GM21576 (cell line): ENCODE measurements at regions not wholly inside any gene's neighbourhood (a gene's known extent, or its start where the extent isn't known, plus 50 kb on each side); places are given as distances from the start of the nearest gene placed in this dataset.

Experiments used
- ATAC-seq: cut with Tn5 transposase; IDR thresholded peaks from one replicate; pipeline ENCODE4 v1.9.1; 2021; ENCODE audit warnings: mild to moderate bottlenecking, moderate library complexity; ENCODE audit not compliant: unreplicated experiment

GRCh38 chr2:177076636-177077179 lies 135.9 kb upstream of the HNRNPA3 start:
- ATAC-seq: no peak

GRCh38 chr2:177077778-177078177 lies 134.8 kb upstream of the HNRNPA3 start:
- ATAC-seq: no peak

- no peak for ATAC-seq
Measured at GRCh38 chr2:177078416-177078815, 134.2 kb upstream of the HNRNPA3 start.

- no peak for ATAC-seq
Measured at GRCh38 chr2:177078855-177079254, 133.7 kb upstream of the HNRNPA3 start.

GRCh38 chr2:177080746-177081284 lies 131.8 kb upstream of the HNRNPA3 start:
- no peak for ATAC-seq

GRCh38 chr2:177084607-177085006 lies 128.0 kb upstream of the HNRNPA3 start:
- no peak for ATAC-seq

- ATAC-seq: no peak
Measured at GRCh38 chr2:177088529-177088928, 124.1 kb upstream of the HNRNPA3 start.

- ATAC-seq: no peak
Measured at GRCh38 chr2:177090967-177091366, 121.6 kb upstream of the HNRNPA3 start.

- no peak for ATAC-seq
Measured at GRCh38 chr2:177093371-177093770, 119.2 kb upstream of the HNRNPA3 start.

- ATAC-seq: no peak
Measured at GRCh38 chr2:177098001-177098613, 114.5 kb upstream of the HNRNPA3 start.

- no peak for ATAC-seq
Measured at GRCh38 chr2:177101930-177102329, 110.7 kb upstream of the HNRNPA3 start.

GRCh38 chr2:177106212-177106611 lies 106.4 kb upstream of the HNRNPA3 start:
- ATAC-seq: peak; percentile 47

GRCh38 chr2:177108890-177109289 lies 103.7 kb upstream of the HNRNPA3 start:
- no peak for ATAC-seq

- no peak for ATAC-seq
Measured at GRCh38 chr2:177114712-177115111, 97.9 kb upstream of the HNRNPA3 start.

GRCh38 chr2:177117755-177118154 lies 94.8 kb upstream of the HNRNPA3 start:
- no peak for ATAC-seq

GRCh38 chr2:177118636-177119035 lies 94.0 kb upstream of the HNRNPA3 start:
- ATAC-seq: no peak

- ATAC-seq: no peak
Measured at GRCh38 chr2:177119099-177119498, 93.5 kb upstream of the HNRNPA3 start.

- no peak for ATAC-seq
Measured at GRCh38 chr2:177123048-177123447, 89.5 kb upstream of the HNRNPA3 start.

- no peak for ATAC-seq
Measured at GRCh38 chr2:177124371-177124770, 88.2 kb upstream of the HNRNPA3 start.

GRCh38 chr2:177127821-177128220 lies 84.8 kb upstream of the HNRNPA3 start:
- ATAC-seq: no peak

GRCh38 chr2:177129610-177130009 lies 83.0 kb upstream of the HNRNPA3 start:
- no peak for ATAC-seq

GRCh38 chr2:177131858-177132257 lies 80.7 kb upstream of the HNRNPA3 start:
- no peak for ATAC-seq

- ATAC-seq: no peak
Measured at GRCh38 chr2:177138823-177139222, 73.8 kb upstream of the HNRNPA3 start.
